Ishikawa (cell line): ENCODE measurements at regions not wholly inside any gene's neighbourhood (a gene's known extent, or its start where the extent isn't known, plus 50 kb on each side); places are given as distances from the start of the nearest gene placed in this dataset.

ENCODE experiments used
- CEBPB ChIP-seq: IDR thresholded peaks from 2 replicates; pipeline ENCODE4 v1.6.1; 2012
- CREB1 ChIP-seq: IDR thresholded peaks from 2 replicates; pipeline ENCODE4 v1.6.1; 2012; ENCODE audit warnings: low read depth
- EGR1 ChIP-seq: IDR thresholded peaks from 2 replicates; pipeline ENCODE4 v1.6.1; 2012
- EP300 ChIP-seq: IDR thresholded peaks from 2 replicates; pipeline ENCODE4 v1.6.1; 2012; ENCODE audit warnings: borderline replicate concordance
- FOXM1 ChIP-seq: IDR thresholded peaks from 2 replicates; pipeline ENCODE4 v1.6.1; 2012; ENCODE audit warnings: low read depth, borderline replicate concordance
- MAX ChIP-seq: IDR thresholded peaks from 2 replicates; pipeline ENCODE4 v1.6.1; 2012
- NFIC ChIP-seq: IDR thresholded peaks from 2 replicates; pipeline ENCODE4 v1.6.1; 2012
- RAD21 ChIP-seq: IDR thresholded peaks from 2 replicates; pipeline ENCODE4 v1.6.1; 2012; ENCODE audit warnings: low read depth
- REST ChIP-seq: IDR thresholded peaks from 2 replicates; pipeline ENCODE4 v1.6.1; 2012; ENCODE audit warnings: low read depth, mild to moderate bottlenecking
- TAF1 ChIP-seq: IDR thresholded peaks from 2 replicates; pipeline ENCODE4 v1.6.1; 2012; ENCODE audit warnings: low read depth, mild to moderate bottlenecking
- TCF12 ChIP-seq: IDR thresholded peaks from 2 replicates; pipeline ENCODE4 v1.6.1; 2012; ENCODE audit warnings: low read depth
- TEAD4 ChIP-seq: IDR thresholded peaks from 2 replicates; pipeline ENCODE4 v1.6.1; 2012
- USF1 ChIP-seq: IDR thresholded peaks from 2 replicates; pipeline ENCODE4 v1.6.1; 2012
- YY1 ChIP-seq: IDR thresholded peaks from 2 replicates; pipeline ENCODE4 v1.6.1; 2012; ENCODE audit warnings: low read depth
- ZBTB7A ChIP-seq: IDR thresholded peaks from 2 replicates; pipeline ENCODE4 v1.6.1; 2012; ENCODE audit warnings: low read depth

GRCh38 chr1:95339377-95339776 lies 105.4 kb downstream of the RWDD3 start:
- TF ChIP-seq ZBTB7A, result no peak
- no peak for TF ChIP-seq FOXM1
- TF ChIP-seq EP300, result no peak
- no peak for TF ChIP-seq RAD21

- TF ChIP-seq TAF1 (no peak), CREB1 (no peak), NFIC (no peak), EP300 (no peak), ZBTB7A (no peak), EGR1 (no peak)
Observed at GRCh38 chr1:95340061-95340460, 106.1 kb downstream of the RWDD3 start.

GRCh38 chr1:95352767-95353166 lies 118.8 kb downstream of the RWDD3 start:
- TF ChIP-seq ZBTB7A, result no peak
- no peak for TF ChIP-seq EGR1
- no peak for TF ChIP-seq EP300
- TF ChIP-seq RAD21, result no peak
- TF ChIP-seq TAF1, result no peak

GRCh38 chr1:95353194-95353593 lies 119.2 kb downstream of the RWDD3 start:
- no peak for TF ChIP-seq FOXM1
- no peak for TF ChIP-seq EGR1

GRCh38 chr1:95364546-95364945 lies 130.5 kb downstream of the RWDD3 start:
- TF ChIP-seq REST (no peak), EP300 (no peak), CREB1 (no peak), TCF12 (no peak), RAD21 (no peak), TAF1 (no peak), ZBTB7A (no peak), FOXM1 (no peak), TEAD4 (no peak), NFIC (no peak), YY1 (no peak), EGR1 (no peak), MAX (no peak), CEBPB (no peak), USF1 (no peak)

- TF ChIP-seq NFIC, result no peak
- TF ChIP-seq TEAD4, result no peak
- no peak for TF ChIP-seq REST
- TF ChIP-seq USF1, result no peak
- no peak for TF ChIP-seq ZBTB7A
- TF ChIP-seq FOXM1, result no peak
- no peak for TF ChIP-seq TCF12
- TF ChIP-seq EGR1, result no peak
- no peak for TF ChIP-seq MAX
- TF ChIP-seq RAD21, result no peak
- TF ChIP-seq TAF1, result no peak
- no peak for TF ChIP-seq YY1
- TF ChIP-seq CEBPB, result no peak
- no peak for TF ChIP-seq CREB1
Observed at GRCh38 chr1:95366498-95366897, 132.5 kb downstream of the RWDD3 start.

GRCh38 chr1:95368178-95368577 lies 134.2 kb downstream of the RWDD3 start:
- TF ChIP-seq YY1, result no peak
- no peak for TF ChIP-seq EP300
- TF ChIP-seq FOXM1, result no peak
- no peak for TF ChIP-seq REST
